ENCODE measurements at regions not wholly inside any gene's neighbourhood (a gene's known extent, or its start where the extent isn't known, plus 50 kb on each side); places are given as distances from the start of the nearest gene placed in this dataset.

GRCh38 chr4:126583509-126583908 is 1049.2 kb upstream of the INTU start:
- no peak overlapping the region for H3K4me3 Mint-ChIP-seq
- intact Hi-C loops (cut with micrococcal nuclease) = no loop called here
- no peaks in the 10 kb centered on the region for H3K27me3 Mint-ChIP-seq
- no peak overlapping the region for H3K27ac Mint-ChIP-seq
- no peaks in the 10 kb centered on the region for H3K4me1 Mint-ChIP-seq (ENCODE audit: low read depth)
- H3K36me3 Mint-ChIP-seq (ENCODE audit: low read depth) = no peaks in the 10 kb centered on the region
- H3K9me3 Mint-ChIP-seq = peaks cover 24% of the 10 kb centered on the region

DNA sequence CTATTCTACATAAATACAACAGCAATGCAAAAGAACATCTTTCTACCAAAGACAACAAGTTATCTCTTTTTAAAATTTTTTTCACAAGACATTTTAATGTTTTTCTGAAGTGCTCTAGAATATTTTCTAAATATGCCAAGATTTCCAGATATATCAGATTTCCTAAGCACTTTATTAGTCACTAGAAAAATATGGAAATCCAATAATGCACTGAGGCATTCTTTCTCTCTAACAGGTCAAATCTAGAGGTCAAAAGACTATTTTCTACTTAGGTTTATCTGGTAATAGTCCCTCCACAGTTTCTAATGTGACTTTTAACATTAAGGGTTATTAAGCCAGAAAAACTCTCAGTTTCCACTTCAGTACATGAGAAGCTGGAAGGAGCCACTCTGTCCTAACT is 1041.2 kb upstream of the INTU start:
- Mint-ChIP-seq H3K27ac (no peak overlapping the region), H3K4me3 (no peak overlapping the region), H3K9me3 (no peaks in the 10 kb centered on the region), H3K36me3 (ENCODE audit: low read depth) (no peaks in the 10 kb centered on the region), H3K27me3 (no peaks in the 10 kb centered on the region), H3K4me1 (ENCODE audit: low read depth) (no peaks in the 10 kb centered on the region)
- intact Hi-C loops (cut with micrococcal nuclease) = no loop called here

DNA sequence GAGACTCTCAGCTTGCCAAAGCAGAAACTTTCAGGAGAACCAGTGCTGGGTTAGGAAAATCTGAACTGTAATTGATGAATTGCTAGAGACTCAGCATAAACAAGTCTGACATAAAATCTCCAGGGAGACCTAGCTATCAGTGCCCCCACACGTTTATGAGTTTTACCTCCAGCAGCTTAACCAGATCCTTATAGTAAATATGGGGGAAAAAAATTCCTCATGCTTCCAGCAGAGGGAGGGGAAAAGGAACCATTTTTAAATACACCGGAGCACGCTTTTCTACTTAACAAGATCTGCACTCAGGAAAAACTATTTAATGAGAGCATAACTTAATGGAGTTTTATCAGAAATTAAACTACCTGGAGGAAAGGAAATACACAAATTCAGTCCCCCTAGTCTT is 1040.7 kb upstream of the INTU start:
- H3K36me3 Mint-ChIP-seq (ENCODE audit: low read depth) = no peaks in the 10 kb centered on the region
- no peak overlapping the region for H3K4me3 Mint-ChIP-seq
- H3K27ac Mint-ChIP-seq = no peak overlapping the region
- H3K9me3 Mint-ChIP-seq = no peaks in the 10 kb centered on the region
- intact Hi-C loops (cut with micrococcal nuclease) = no loop called here
- H3K27me3 Mint-ChIP-seq = no peaks in the 10 kb centered on the region
- H3K4me1 Mint-ChIP-seq (ENCODE audit: low read depth) = no peaks in the 10 kb centered on the region

- Mint-ChIP-seq H3K4me3 (no peak overlapping the region), H3K36me3 (ENCODE audit: low read depth) (no peaks in the 10 kb centered on the region), H3K27me3 (no peaks in the 10 kb centered on the region), H3K9me3 (no peaks in the 10 kb centered on the region), H3K27ac (no peak overlapping the region), H3K4me1 (ENCODE audit: low read depth) (no peaks in the 10 kb centered on the region)
- intact Hi-C loops (cut with micrococcal nuclease) = no loop called here
These were observed 1039.1 kb upstream of the INTU start for GRCh38 chr4:126593626-126594025.

- Mint-ChIP-seq H3K27me3 (no peaks in the 10 kb centered on the region), H3K27ac (no peak overlapping the region), H3K36me3 (ENCODE audit: low read depth) (no peaks in the 10 kb centered on the region), H3K9me3 (no peaks in the 10 kb centered on the region), H3K4me3 (no peak overlapping the region), H3K4me1 (ENCODE audit: low read depth) (no peaks in the 10 kb centered on the region)
- intact Hi-C loops (cut with micrococcal nuclease) = no loop called here
These were observed 1037.1 kb upstream of the INTU start for GRCh38 chr4:126595643-126596042.

DNA sequence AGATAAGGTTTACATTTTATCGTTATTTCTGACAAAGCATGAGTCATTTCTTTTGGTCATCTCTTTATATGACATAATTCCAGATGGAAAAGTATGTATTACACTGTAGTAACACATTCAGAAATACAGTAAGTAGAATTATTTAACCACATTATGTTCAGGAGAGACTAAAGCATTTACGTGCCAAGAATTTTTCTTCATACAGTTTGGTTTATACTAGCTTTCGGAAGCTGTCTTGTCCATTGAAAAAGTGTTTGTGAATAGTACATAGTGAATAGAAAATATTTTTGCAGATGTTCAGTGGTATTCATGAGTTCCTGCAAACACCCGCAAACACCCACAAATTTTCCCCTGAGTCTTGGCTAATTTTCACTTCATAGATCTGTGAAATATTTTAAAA is 1033.0 kb upstream of the INTU start:
- Mint-ChIP-seq H3K4me1 (ENCODE audit: low read depth) (no peaks in the 10 kb centered on the region), H3K27ac (no peak overlapping the region), H3K9me3 (no peaks in the 10 kb centered on the region), H3K36me3 (ENCODE audit: low read depth) (no peaks in the 10 kb centered on the region), H3K4me3 (no peak overlapping the region), H3K27me3 (no peaks in the 10 kb centered on the region)
- intact Hi-C loops (cut with micrococcal nuclease) = no loop called here

DNA sequence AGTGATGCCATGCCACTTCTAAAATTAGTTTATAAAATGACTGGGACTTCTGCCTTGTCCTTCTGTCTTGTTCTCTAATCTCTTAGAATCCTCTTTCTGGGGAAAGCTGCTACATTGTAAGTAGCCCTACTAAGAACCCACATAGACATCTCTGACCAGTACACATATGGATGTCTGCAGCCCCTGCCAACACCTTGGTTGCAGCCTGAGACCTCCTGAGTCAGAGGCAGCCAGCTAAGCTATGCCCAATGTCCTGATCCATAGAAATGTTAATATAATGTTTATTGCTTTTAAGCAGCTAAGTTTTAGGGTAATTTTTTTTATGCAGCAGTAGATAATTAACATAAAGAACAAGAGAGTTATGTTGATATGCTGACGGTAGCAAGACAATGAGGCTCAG is 1029.5 kb upstream of the INTU start:
- intact Hi-C loops (cut with micrococcal nuclease) = no loop called here
- Mint-ChIP-seq H3K4me3 (no peak overlapping the region), H3K9me3 (no peaks in the 10 kb centered on the region), H3K27me3 (no peaks in the 10 kb centered on the region), H3K36me3 (ENCODE audit: low read depth) (no peaks in the 10 kb centered on the region), H3K27ac (no peak overlapping the region), H3K4me1 (ENCODE audit: low read depth) (no peaks in the 10 kb centered on the region)

GRCh38 chr4:126603825-126604224 is 1028.9 kb upstream of the INTU start:
- no peaks in the 10 kb centered on the region for H3K9me3 Mint-ChIP-seq
- H3K4me1 Mint-ChIP-seq (ENCODE audit: low read depth) = no peaks in the 10 kb centered on the region
- H3K27ac Mint-ChIP-seq = no peak overlapping the region
- no peak overlapping the region for H3K4me3 Mint-ChIP-seq
- intact Hi-C loops (cut with micrococcal nuclease) = no loop called here
- H3K27me3 Mint-ChIP-seq = no peaks in the 10 kb centered on the region
- H3K36me3 Mint-ChIP-seq (ENCODE audit: low read depth) = no peaks in the 10 kb centered on the region

GRCh38 chr4:126604268-126604867 is 1028.4 kb upstream of the INTU start:
- no peaks in the 10 kb centered on the region for H3K9me3 Mint-ChIP-seq
- H3K4me3 Mint-ChIP-seq = no peak overlapping the region
- no peak overlapping the region for H3K27ac Mint-ChIP-seq
- H3K4me1 Mint-ChIP-seq (ENCODE audit: low read depth) = no peaks in the 10 kb centered on the region
- H3K27me3 Mint-ChIP-seq = no peaks in the 10 kb centered on the region
- no peaks in the 10 kb centered on the region for H3K36me3 Mint-ChIP-seq (ENCODE audit: low read depth)
- intact Hi-C loops (cut with micrococcal nuclease) = no loop called here

DNA sequence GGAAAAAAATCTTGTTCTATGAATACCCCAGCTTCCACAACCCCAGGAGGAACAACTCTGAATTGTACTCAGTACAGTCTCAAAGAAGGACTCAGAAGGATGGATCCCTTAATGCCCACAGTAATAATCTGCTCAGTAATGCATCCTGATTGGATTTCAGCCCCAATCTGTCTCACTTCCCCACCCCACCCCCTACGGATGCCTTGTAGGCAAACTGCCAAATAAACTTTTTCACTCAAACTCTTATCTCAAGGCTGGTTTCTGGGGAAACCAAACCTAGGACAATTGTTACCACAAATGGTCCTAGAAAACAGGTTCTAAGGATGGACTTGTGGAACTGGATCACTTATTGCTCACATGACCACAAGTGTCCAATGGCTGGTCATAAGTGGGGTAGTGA is 1021.8 kb upstream of the INTU start:
- intact Hi-C loops (cut with micrococcal nuclease) = no loop called here
- H3K4me1 Mint-ChIP-seq (ENCODE audit: low read depth) = no peaks in the 10 kb centered on the region
- no peak overlapping the region for H3K27ac Mint-ChIP-seq
- H3K27me3 Mint-ChIP-seq = no peaks in the 10 kb centered on the region
- H3K9me3 Mint-ChIP-seq = peaks cover 3% of the 10 kb centered on the region
- H3K4me3 Mint-ChIP-seq = no peak overlapping the region
- H3K36me3 Mint-ChIP-seq (ENCODE audit: low read depth) = no peaks in the 10 kb centered on the region

DNA sequence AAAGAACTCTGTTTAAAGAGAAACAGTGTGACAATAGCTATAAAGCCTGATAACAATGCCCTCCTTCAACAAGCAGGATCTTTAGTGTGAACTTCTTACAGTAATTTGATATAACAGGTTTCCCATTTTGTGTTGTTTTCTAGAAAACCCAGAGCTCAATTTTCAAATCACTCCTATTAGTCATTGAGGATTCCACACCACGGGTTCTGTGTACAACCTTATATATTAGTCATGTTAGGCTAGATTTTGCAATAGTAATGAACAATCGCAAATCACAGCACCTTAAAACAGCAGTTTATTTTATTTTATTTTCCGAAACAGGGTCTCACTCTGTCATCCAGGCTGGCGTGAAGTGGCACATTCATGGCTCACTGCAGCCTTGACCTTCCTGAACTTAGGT is 1020.9 kb upstream of the INTU start:
- peaks cover 10% of the 10 kb centered on the region for H3K9me3 Mint-ChIP-seq

GRCh38 chr4:126614356-126614855 is 1018.4 kb upstream of the INTU start:
- Mint-ChIP-seq H3K9me3 (peaks cover 10% of the 10 kb centered on the region), H3K36me3 (ENCODE audit: low read depth) (no peaks in the 10 kb centered on the region), H3K4me1 (ENCODE audit: low read depth) (no peaks in the 10 kb centered on the region), H3K27ac (no peak overlapping the region), H3K4me3 (no peak overlapping the region), H3K27me3 (no peaks in the 10 kb centered on the region)
- intact Hi-C loops (cut with micrococcal nuclease) = no loop called here

More for the DNA sequence above, 1020.9 kb upstream of the INTU start:
- no peaks in the 10 kb centered on the region for H3K4me1 Mint-ChIP-seq (ENCODE audit: low read depth)
- H3K27me3 Mint-ChIP-seq = no peaks in the 10 kb centered on the region
- intact Hi-C loops (cut with micrococcal nuclease) = no loop called here
- H3K36me3 Mint-ChIP-seq (ENCODE audit: low read depth) = no peaks in the 10 kb centered on the region
- H3K27ac Mint-ChIP-seq = no peak overlapping the region
- H3K4me3 Mint-ChIP-seq = no peak overlapping the region

DNA sequence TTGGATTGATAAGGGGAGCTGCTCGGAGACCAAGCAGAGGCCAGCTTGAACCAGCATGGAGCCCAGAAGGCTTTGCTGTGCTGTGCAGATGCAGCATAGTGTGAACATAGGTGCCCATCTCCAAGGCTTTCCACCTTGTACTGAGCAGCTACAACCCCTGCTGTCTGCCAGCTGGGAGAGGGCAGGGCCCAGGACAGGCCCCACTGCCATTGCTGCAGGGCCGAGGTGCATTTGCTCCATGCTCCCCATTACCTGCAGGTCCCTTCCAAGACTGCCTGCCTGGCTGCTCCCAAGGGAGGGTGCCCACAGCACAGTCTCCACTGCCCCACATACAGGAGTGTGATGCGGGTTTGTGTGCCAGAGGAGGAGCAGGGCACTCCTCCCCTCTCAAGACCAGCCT is 1016.0 kb upstream of the INTU start:
- Mint-ChIP-seq H3K27me3 (no peaks in the 10 kb centered on the region), H3K27ac (no peak overlapping the region), H3K4me3 (no peak overlapping the region), H3K9me3 (peaks cover 19% of the 10 kb centered on the region), H3K4me1 (ENCODE audit: low read depth) (no peaks in the 10 kb centered on the region), H3K36me3 (ENCODE audit: low read depth) (no peaks in the 10 kb centered on the region)
- intact Hi-C loops (cut with micrococcal nuclease) = no loop called here

GRCh38 chr4:126627255-126627654 is 1005.5 kb upstream of the INTU start:
- Mint-ChIP-seq H3K4me1 (ENCODE audit: low read depth) (no peaks in the 10 kb centered on the region), H3K27me3 (no peaks in the 10 kb centered on the region), H3K9me3 (no peaks in the 10 kb centered on the region), H3K4me3 (no peak overlapping the region), H3K27ac (no peak overlapping the region), H3K36me3 (ENCODE audit: low read depth) (no peaks in the 10 kb centered on the region)
- intact Hi-C loops (cut with micrococcal nuclease) = no loop called here

GRCh38 chr4:126628933-126629332 is 1003.8 kb upstream of the INTU start:
- H3K4me3 Mint-ChIP-seq = no peak overlapping the region
- no peaks in the 10 kb centered on the region for H3K9me3 Mint-ChIP-seq
- H3K27ac Mint-ChIP-seq = no peak overlapping the region
- intact Hi-C loops (cut with micrococcal nuclease) = no loop called here
- H3K4me1 Mint-ChIP-seq (ENCODE audit: low read depth) = no peaks in the 10 kb centered on the region
- H3K36me3 Mint-ChIP-seq (ENCODE audit: low read depth) = no peaks in the 10 kb centered on the region
- no peaks in the 10 kb centered on the region for H3K27me3 Mint-ChIP-seq

Measured in dendritic cell treated with granulocyte-macrophage colony-stimulating factor and Interleukin-4, amounts not matched to agents 40 ng/mL and 50 ng/mL, for 4 days (primary cell).